ENCODE measurements at regions not wholly inside any gene's neighbourhood (a gene's known extent, or its start where the extent isn't known, plus 50 kb on each side); places are given as distances from the start of the nearest gene placed in this dataset.
A peak's percentile ranks its signal among the peaks of the same experiment; 100 is the strongest.

DNA sequence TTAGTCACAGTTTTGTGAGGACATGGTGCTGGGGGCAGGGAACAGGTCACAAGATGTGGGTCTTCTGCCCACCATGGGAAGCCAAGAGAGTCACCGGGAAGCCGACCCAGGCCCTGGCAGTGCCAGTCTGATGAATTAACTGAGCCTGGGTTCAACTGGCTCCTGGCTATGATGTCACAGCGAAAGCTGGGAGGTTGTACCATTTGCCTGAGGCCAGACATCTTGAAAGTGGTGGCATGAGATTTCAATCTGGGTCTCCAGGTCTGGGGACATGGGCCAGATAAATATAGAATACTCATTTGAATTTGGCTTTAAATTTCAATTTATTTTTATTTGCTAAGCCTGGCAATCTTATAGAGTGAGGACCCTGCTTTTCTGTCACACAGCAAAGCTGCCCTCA, 280.9 kb downstream of the NSG2 start:
- DNase-seq (ENCODE audit: low spot score) (no peak), ATAC-seq (no peak)

DNA sequence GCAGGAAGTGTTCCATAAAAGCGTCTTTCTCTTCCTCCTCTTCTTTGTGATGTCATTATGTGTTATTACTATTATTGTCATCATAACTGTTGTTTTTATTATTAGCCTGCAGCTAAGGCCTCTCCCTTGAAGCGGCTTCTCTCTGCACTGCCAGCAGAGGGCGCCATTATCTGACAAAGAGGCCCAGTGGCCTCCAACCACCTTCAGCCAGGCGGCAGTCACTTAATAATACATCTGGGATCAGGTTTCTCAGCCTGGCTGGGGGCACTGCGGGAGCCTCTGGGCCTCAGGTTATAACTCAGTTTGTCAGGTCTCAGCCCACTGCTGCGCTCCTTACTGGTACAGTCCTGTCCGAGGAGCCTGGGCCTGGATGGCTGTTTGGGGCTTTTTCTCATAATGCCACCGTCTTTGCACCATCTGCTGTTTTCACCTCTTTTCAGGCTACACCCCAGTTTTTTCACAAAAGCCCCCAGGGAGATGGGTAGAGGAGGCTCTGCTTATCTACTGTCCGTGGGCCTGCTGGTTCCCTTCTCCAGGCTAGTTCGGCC, 281.9 kb downstream of the NSG2 start:
- peak; percentile 86 for ATAC-seq
- DNase-seq (ENCODE audit: low spot score) = peak; percentile 50

- ATAC-seq (no peak), DNase-seq (ENCODE audit: low spot score) (no peak)
These were observed 282.4 kb downstream of the NSG2 start for GRCh38 chr5:174327896-174328295.

- DNase-seq (ENCODE audit: low spot score) (no peak), ATAC-seq (no peak)
These were observed 283.3 kb downstream of the NSG2 start for GRCh38 chr5:174328631-174329299.

- no peak for DNase-seq (ENCODE audit: low spot score)
- ATAC-seq = no peak
These were observed 284.2 kb downstream of the NSG2 start for GRCh38 chr5:174329738-174330137.

- DNase-seq (ENCODE audit: low spot score) = no peak
- no peak for ATAC-seq
These were observed 290.3 kb downstream of the NSG2 start for GRCh38 chr5:174335682-174336364.

- DNase-seq (ENCODE audit: low spot score) (no peak), ATAC-seq (no peak)
These were observed 291.0 kb downstream of the NSG2 start for GRCh38 chr5:174336479-174336878.

GRCh38 chr5:174337276-174338184, 292.0 kb downstream of the NSG2 start:
- DNase-seq (ENCODE audit: low spot score) = no peak
- no peak for ATAC-seq

GRCh38 chr5:174338185-174339010, 292.9 kb downstream of the NSG2 start:
- DNase-seq (ENCODE audit: low spot score) = no peak
- ATAC-seq = no peak

GRCh38 chr5:174339130-174339529, 293.6 kb downstream of the NSG2 start:
- ATAC-seq (no peak), DNase-seq (ENCODE audit: low spot score) (no peak)

DNA sequence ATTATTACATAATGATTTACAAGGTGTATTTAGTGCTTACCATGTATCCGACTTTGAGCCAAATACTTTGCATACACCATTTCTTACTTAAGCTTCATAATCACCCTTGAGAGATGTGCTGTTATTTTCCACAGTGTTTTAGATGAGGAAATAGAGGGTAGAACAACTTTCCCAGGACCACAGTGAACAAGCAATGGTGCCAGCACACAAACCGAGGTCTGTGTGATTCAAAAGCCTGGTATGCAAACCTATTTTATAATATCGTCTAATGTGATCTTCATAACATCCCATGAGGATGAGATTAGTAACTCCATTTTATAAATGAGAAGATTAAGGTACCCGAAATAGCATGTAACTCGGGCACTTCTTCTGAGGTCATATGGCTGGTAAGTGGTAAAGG, 294.7 kb downstream of the NSG2 start:
- no peak for ATAC-seq
- DNase-seq (ENCODE audit: low spot score) = no peak

DNA sequence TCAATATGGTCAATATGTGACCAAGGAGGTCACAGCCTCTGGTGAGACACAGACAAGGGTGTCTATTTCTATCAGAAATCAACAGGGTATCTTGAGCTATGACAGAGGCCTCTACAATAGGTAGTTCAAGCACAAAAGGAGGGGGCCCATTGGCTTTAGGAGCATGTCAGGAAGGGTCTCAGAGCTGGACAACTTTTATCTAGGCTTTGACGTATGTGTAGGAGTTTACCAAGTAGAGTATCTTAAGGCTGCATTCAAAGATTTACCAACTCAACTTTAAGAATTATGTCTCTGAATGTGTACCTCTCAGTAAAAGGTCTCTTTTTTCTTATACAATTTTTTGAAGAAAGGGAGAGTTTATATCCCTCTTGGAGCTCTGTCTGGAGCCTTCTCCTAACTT, 297.2 kb downstream of the NSG2 start:
- no peak for ATAC-seq
- no peak for DNase-seq (ENCODE audit: low spot score)

DNA sequence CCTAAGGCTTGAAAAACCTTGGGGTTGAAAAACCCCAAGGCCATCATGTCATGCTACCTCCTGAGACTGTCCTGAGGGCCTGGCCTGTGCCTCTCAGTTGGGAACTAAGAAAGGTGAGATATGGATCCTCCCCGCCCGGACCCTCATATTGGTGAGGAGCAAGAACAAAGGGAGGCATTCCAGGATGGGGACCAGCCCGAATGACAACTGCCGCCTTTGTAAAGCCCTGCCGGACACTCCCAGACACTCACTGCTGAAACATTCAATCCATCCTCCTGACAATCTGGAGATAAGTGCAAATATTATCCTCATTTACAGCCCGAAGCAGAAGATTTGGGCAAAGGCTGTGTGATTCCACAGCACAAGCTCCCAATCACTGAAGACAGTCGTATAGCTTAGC, 298.3 kb downstream of the NSG2 start:
- DNase-seq (ENCODE audit: low spot score) = no peak
- ATAC-seq = no peak

GRCh38 chr5:174344335-174344734, 298.8 kb downstream of the NSG2 start:
- ATAC-seq = no peak

GRCh38 chr5:174347183-174347582, 301.7 kb downstream of the NSG2 start:
- DNase-seq (ENCODE audit: low spot score) (no peak), ATAC-seq (no peak)

More at GRCh38 chr5:174344335-174344734, 298.8 kb downstream of the NSG2 start:
- no peak for DNase-seq (ENCODE audit: low spot score)

- DNase-seq (ENCODE audit: low spot score) = no peak
- ATAC-seq = no peak
These were observed 302.9 kb downstream of the NSG2 start for GRCh38 chr5:174348311-174348981.

DNA sequence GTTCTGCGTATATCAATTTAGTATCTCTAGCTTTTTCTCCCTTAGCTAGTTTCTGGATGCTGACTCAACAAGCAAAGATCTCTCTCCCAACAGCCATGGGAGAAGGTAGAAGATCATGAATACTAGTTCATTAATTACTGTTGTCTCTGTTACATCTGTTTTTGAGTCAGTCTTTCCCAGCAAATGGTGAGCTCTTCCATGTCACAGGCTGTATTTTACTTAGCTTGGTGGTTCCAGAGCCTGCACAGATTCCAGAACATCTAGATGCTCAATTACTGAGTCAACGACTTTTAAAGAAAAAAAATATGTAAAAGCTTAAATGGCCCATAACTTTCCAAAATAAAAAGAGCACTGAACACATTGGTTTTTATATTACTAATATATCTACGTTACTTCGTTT, 307.2 kb downstream of the NSG2 start:
- ATAC-seq (no peak), DNase-seq (ENCODE audit: low spot score) (no peak)

DNA sequence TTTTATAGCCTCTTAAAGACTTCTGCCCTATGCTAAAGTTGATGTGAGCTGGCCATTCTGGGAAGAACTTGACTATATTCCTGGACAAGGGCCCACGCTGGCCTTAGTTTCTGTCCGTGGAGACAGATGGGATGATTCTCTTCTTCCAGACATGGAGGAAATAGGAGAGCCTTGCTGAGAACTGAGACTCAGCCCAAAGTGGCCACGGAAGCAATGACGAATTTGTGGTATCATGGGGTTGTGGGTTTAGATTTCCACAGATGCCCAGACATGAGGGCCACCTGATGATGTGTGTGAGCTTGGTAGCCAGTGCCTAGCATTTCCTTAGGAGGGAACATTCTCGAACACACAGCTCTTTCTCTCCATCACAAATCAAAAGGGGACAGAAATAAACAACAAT, 309.1 kb downstream of the NSG2 start:
- ATAC-seq (no peak), DNase-seq (ENCODE audit: low spot score) (no peak)

- ATAC-seq = no peak
These were observed 309.7 kb downstream of the NSG2 start for GRCh38 chr5:174355208-174355612.

DNA sequence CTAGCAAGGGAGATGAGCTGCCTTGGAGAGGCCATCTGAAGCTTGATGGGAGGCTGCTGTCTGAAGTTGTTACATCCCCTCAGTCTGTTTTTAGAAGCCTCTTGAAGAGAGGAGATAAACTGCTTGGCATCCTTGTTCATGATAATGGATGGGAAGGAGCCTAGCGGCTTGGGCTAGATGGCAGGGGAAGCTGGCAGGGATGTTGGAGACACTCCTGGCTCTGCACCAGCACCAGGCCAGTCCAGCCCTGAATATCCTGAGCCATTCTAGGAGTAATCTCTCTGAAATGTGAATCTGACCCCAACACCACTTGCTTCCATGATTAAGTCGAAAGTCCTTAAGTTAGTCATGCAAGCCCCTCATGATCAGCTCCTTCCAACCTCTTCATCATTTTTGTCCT, 310.5 kb downstream of the NSG2 start:
- ATAC-seq = no peak
- DNase-seq (ENCODE audit: low spot score) = no peak

More at GRCh38 chr5:174355208-174355612, 309.7 kb downstream of the NSG2 start:
- no peak for DNase-seq (ENCODE audit: low spot score)
